ENCODE measurements at regions not wholly inside any gene's neighbourhood (a gene's known extent, or its start where the extent isn't known, plus 50 kb on each side); places are given as distances from the start of the nearest gene placed in this dataset.

DNA sequence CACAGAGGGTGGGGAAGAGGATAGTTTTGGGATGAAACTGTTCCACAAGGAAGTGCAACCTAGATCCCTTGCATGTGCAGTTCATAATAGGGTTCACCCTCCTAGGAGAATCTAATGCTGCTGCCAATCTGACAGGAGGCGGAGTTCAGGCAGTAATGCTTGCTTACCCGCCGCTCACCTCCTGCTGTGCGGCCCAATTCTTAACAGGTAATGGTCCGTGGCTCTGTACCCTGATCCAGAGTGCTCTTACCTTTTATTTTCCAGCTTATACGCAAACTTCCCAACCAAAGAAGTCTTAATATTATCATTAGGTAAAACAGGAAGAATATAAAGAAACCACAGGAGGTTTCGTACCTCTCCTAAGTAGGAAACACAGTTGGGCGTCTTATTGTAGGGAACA is 82.7 kb upstream of the CD302 start:
- no peak overlapping the region for H3K4me3 ChIP-seq (ENCODE audit: low read length)
- WGBS, 2 experiments (ENCODE audit: insufficient coverage in 1 of 2, insufficient read length in 1 of 2) = 76 to 100% methylated on average over 1 to 7 of the region's 8 CpGs
- no peaks in the 10 kb centered on the region for H3K4me1 ChIP-seq (ENCODE audit: control insufficient read depth, insufficient read depth, low read length)
- H3K9me3 Mint-ChIP-seq = no peaks in the 10 kb centered on the region
- H3K27me3 ChIP-seq (ENCODE audit: control insufficient read depth, insufficient read depth, low read length, poor library complexity, severe bottlenecking) = no peaks in the 10 kb centered on the region
- no peak for DNase-seq
- H3K9me3 ChIP-seq (ENCODE audit: control insufficient read depth, low read length) = no peaks in the 10 kb centered on the region
- TF ChIP-seq, protein P1, sequence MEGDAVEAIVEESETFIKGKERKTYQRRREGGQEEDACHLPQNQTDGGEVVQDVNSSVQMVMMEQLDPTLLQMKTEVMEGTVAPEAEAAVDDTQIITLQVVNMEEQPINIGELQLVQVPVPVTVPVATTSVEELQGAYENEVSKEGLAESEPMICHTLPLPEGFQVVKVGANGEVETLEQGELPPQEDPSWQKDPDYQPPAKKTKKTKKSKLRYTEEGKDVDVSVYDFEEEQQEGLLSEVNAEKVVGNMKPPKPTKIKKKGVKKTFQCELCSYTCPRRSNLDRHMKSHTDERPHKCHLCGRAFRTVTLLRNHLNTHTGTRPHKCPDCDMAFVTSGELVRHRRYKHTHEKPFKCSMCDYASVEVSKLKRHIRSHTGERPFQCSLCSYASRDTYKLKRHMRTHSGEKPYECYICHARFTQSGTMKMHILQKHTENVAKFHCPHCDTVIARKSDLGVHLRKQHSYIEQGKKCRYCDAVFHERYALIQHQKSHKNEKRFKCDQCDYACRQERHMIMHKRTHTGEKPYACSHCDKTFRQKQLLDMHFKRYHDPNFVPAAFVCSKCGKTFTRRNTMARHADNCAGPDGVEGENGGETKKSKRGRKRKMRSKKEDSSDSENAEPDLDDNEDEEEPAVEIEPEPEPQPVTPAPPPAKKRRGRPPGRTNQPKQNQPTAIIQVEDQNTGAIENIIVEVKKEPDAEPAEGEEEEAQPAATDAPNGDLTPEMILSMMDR (conservative IDR thresholded peaks at IDR 0.05) = no peak
- H3K9ac ChIP-seq (ENCODE audit: extremely low read depth, low read length, poor library complexity, severe bottlenecking) = no peak overlapping the region
- H3K4me1 Mint-ChIP-seq = peaks cover 3% of the 10 kb centered on the region
- no peak overlapping the region for H3K4me3 Mint-ChIP-seq
- no peaks in the 10 kb centered on the region for H3K36me3 Mint-ChIP-seq (ENCODE audit: low read depth)
- H3K36me3 ChIP-seq (ENCODE audit: control insufficient read depth, insufficient read depth, low read length) = no peaks in the 10 kb centered on the region
- H3K27ac Mint-ChIP-seq = no peak overlapping the region
- peaks cover 5% of the 10 kb centered on the region for H3K27me3 Mint-ChIP-seq (ENCODE audit: insufficient read depth)
- H3K27ac ChIP-seq (ENCODE audit: low read depth, low read length) = no peak overlapping the region

DNA sequence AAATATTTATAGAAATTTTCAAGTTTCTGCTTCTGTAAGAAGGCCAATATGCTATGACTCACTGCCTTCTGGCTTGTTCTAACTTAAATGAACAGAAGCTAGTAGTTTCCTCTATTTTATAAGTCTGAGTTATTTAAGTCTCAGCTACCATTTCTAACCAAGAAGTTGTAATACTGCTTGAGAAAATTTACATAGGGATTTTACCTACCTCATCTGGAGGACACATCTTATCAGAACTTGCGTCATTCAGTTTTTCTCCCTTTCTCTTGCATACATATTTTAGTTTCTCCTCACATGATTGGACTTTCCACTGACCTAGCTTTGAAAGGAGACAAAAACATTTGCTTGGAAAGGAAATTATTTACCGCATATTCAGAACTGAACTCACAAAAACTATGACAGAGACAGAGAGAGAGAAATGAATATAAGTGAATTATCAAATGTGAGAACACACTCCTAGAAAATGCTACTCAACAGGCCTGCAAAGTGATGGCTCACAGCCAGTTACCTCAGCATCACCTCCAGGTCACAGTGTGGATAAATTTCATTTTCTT is 81.1 kb upstream of the CD302 start:
- Histone ChIP-seq H3K4me3 (ENCODE audit: low read length) (no peak overlapping the region), H3K9me3 (ENCODE audit: control insufficient read depth, low read length) (no peaks in the 10 kb centered on the region), H3K27ac (ENCODE audit: low read depth, low read length) (no peak overlapping the region), H3K4me1 (ENCODE audit: control insufficient read depth, insufficient read depth, low read length) (no peaks in the 10 kb centered on the region), H3K9ac (ENCODE audit: extremely low read depth, low read length, poor library complexity, severe bottlenecking) (no peak overlapping the region), H3K36me3 (ENCODE audit: control insufficient read depth, insufficient read depth, low read length) (no peaks in the 10 kb centered on the region), H3K27me3 (ENCODE audit: control insufficient read depth, insufficient read depth, low read length, poor library complexity, severe bottlenecking) (no peaks in the 10 kb centered on the region)
- 90 to 92% methylated on average over 1 to 2 of the region's 2 CpGs for WGBS, 2 experiments (ENCODE audit: insufficient coverage in 1 of 2, insufficient read length in 1 of 2)
- Mint-ChIP-seq H3K9me3 (no peaks in the 10 kb centered on the region), H3K36me3 (ENCODE audit: low read depth) (no peaks in the 10 kb centered on the region), H3K27ac (no peak overlapping the region), H3K4me1 (peaks cover 3% of the 10 kb centered on the region), H3K4me3 (no peak overlapping the region), H3K27me3 (ENCODE audit: insufficient read depth) (peaks cover 5% of the 10 kb centered on the region)
- DNase-seq = no peak
- TF ChIP-seq, protein P1 (conservative IDR thresholded peaks at IDR 0.05) = no peak

DNA sequence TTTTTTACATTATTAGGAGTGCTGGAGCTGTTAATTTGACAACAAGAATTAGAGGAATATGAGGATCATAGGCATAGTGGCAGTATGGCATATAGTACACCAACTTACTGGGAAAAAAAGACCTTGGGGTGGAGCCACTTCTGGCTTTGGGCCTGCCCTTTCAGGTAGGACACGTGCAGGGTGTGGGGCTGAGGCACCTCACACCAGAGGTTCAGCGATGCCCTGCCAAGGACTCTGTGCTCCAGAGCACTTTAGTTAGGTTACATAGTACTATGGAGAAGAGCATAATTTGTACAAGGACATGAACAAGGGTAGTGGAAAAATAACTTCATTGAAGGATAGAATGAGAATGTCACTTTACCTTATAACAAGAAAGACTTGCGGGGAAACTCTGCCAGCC is 77.1 kb upstream of the CD302 start:
- no peak overlapping the region for H3K27ac Mint-ChIP-seq
- Histone ChIP-seq H3K4me3 (ENCODE audit: low read length) (no peak overlapping the region), H3K4me1 (ENCODE audit: control insufficient read depth, insufficient read depth, low read length) (no peaks in the 10 kb centered on the region), H3K36me3 (ENCODE audit: control insufficient read depth, insufficient read depth, low read length) (no peaks in the 10 kb centered on the region), H3K27me3 (ENCODE audit: control insufficient read depth, insufficient read depth, low read length, poor library complexity, severe bottlenecking) (no peaks in the 10 kb centered on the region), H3K9me3 (ENCODE audit: control insufficient read depth, low read length) (no peaks in the 10 kb centered on the region), H3K9ac (ENCODE audit: extremely low read depth, low read length, poor library complexity, severe bottlenecking) (no peak overlapping the region), H3K27ac (ENCODE audit: low read depth, low read length) (no peak overlapping the region)
- H3K9me3 Mint-ChIP-seq = no peaks in the 10 kb centered on the region
- TF ChIP-seq, protein P1 (conservative IDR thresholded peaks at IDR 0.05) = no peak
- no peak overlapping the region for H3K4me3 Mint-ChIP-seq
- no peaks in the 10 kb centered on the region for H3K27me3 Mint-ChIP-seq (ENCODE audit: insufficient read depth)
- H3K4me1 Mint-ChIP-seq = no peaks in the 10 kb centered on the region
- WGBS, 2 experiments (ENCODE audit: insufficient coverage in 1 of 2, insufficient read length in 1 of 2) = 80 to 87% methylated on average over 1 to 3 of the region's 3 CpGs
- H3K36me3 Mint-ChIP-seq (ENCODE audit: low read depth) = no peaks in the 10 kb centered on the region
- DNase-seq = no peak
